PC-3 (cell line): ENCODE measurements at regions not wholly inside any gene's neighbourhood (a gene's known extent, or its start where the extent isn't known, plus 50 kb on each side); places are given as distances from the start of the nearest gene placed in this dataset.

ENCODE experiments used
- ATAC-seq: fragments of 200-7000 bp; cut with Tn5 transposase; 2 replicates; pipeline ENCODE4 v1.9.1; 2020; ENCODE audit warnings: mild to moderate bottlenecking, moderate library complexity
- BruUV-seq: library from RNA; stranded (reverse); fragments of 400-500 nt; replicated peaks from 2 replicates; lab custom pipeline; 2021; lab: Mats Ljungman, UMichigan
- CTCF ChIA-PET: fragments of 300-600 bp; sonication (Branson Sonifier 250); formaldehyde crosslinking; loops from one replicate; lab custom pipeline; 2022; ENCODE audit warnings: antibody characterized with exemption; lab: Charles Lee
- POLR2A ChIA-PET: fragments of 300-600 bp; sonication (Branson Sonifier 250); formaldehyde crosslinking; loops from one replicate; lab custom pipeline; 2022; ENCODE audit warnings: antibody characterized with exemption; ENCODE audit not compliant: unreplicated experiment; lab: Charles Lee
- DNase-seq: peaks from one replicate; pipeline ENCODE4 v3.0.0-alpha.2; 2015
- H2AFZ ChIP-seq: fragments of 300-600 bp; sonication (generic); 2 replicates; pipeline ENCODE4 v1.6.0; 2016; ENCODE audit warnings: antibody characterized with exemption, low read length
- H3F3A ChIP-seq: fragments of 300-600 bp; sonication (generic); one replicate; pipeline ENCODE4 v1.6.0; 2017; ENCODE audit warnings: antibody characterized with exemption, low read length, control low read depth, mild to moderate bottlenecking; ENCODE audit not compliant: unreplicated experiment
- H3K27ac ChIP-seq: fragments of 300-600 bp; sonication (generic); 2 replicates; pipeline ENCODE4 v1.5.1; 2016; ENCODE audit warnings: mild to moderate bottlenecking, low read length
- H3K27me3 ChIP-seq: fragments of 300-600 bp; sonication (generic); 2 replicates; pipeline ENCODE4 v1.6.1; 2016; ENCODE audit warnings: low read length, mixed read lengths
- H3K36me3 ChIP-seq: fragments of 300-600 bp; sonication (generic); 2 replicates; pipeline ENCODE4 v1.6.1; 2016; ENCODE audit warnings: low read depth, mixed run types, low read length, mixed read lengths
- H3K4me1 ChIP-seq: fragments of 300-600 bp; sonication (generic); 2 replicates; pipeline ENCODE4 v1.5.1; 2016; ENCODE audit warnings: low read length; ENCODE audit not compliant: insufficient read depth
- H3K4me2 ChIP-seq: fragments of 300-600 bp; sonication (generic); 2 replicates; pipeline ENCODE4 v1.6.0; 2016; ENCODE audit warnings: low read length
- H3K4me3 ChIP-seq: fragments of 300-600 bp; sonication (generic); 2 replicates; pipeline ENCODE4 v1.5.1; 2016; ENCODE audit warnings: mild to moderate bottlenecking, low read length, mixed read lengths
- H3K79me2 ChIP-seq: fragments of 300-600 bp; sonication (generic); 2 replicates; pipeline ENCODE4 v1.6.1; 2017; ENCODE audit warnings: low read length, mixed read lengths
- H3K9ac ChIP-seq: fragments of 300-600 bp; sonication (generic); 2 replicates; pipeline ENCODE4 v1.6.0; 2016; ENCODE audit warnings: mild to moderate bottlenecking, low read length
- H3K9me2 ChIP-seq: fragments of 300-600 bp; sonication (generic); replicated peaks from 2 replicates; pipeline ENCODE4 v1.6.1; 2016; ENCODE audit warnings: mixed run types, low read length, mixed read lengths
- H3K9me3 ChIP-seq: fragments of 300-600 bp; sonication (generic); 2 replicates; pipeline ENCODE4 v1.6.1; 2016; ENCODE audit warnings: low read length, mixed read lengths
- H4K20me1 ChIP-seq: fragments of 300-600 bp; sonication (generic); 2 replicates; pipeline ENCODE4 v1.6.1; 2016; ENCODE audit warnings: low read length, mixed read lengths
- EZH2 ChIP-seq: fragments of 300-600 bp; sonication (generic); IDR thresholded peaks from one replicate; pipeline ENCODE4 v1.6.1; 2017; ENCODE audit warnings: antibody characterized with exemption, mild to moderate bottlenecking, low read length; ENCODE audit not compliant: unreplicated experiment
- EZH2phosphoT487 ChIP-seq: fragments of 300-600 bp; sonication (generic); IDR thresholded peaks from 2 replicates; pipeline ENCODE4 v1.6.1; 2018; ENCODE audit warnings: mild to moderate bottlenecking, antibody characterized with exemption, low read length, borderline replicate concordance
- intact Hi-C: fragments of 100-400 bp; cut with micrococcal nuclease; formaldehyde crosslinking; loops from 2 replicates; pipeline ENCODE4 v1.9.0; 2023
- TF ChIP-seq, protein P1 (sequence below): fragments of 300-600 bp; sonication (generic); conservative IDR thresholded peaks from 2 replicates; pipeline ENCODE4 v1.5.1; 2017; ENCODE audit warnings: antibody characterized with exemption, low read depth, mild to moderate bottlenecking, low read length

DNA sequence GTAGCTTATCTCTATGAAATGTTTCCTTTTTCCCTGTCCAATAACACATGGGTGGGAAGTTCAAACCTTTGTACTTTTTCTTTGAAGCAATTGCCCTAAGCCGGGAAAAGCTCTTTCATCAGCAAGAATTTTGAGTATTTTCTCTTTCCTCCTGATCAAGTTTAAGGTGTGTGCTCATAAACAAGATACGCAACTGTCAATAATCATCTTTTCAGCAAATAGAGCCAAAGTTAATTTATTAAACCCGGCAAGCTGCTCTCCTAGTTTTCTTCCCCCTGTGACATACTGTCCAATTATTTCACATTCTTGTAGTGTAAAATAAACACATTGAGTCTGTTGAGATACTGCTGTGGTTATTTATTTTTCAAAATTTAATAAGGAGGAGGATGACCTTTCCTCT, 194.4 kb downstream of the EDN1 start:
- H3K9me2 ChIP-seq: no peaks in the 10 kb centered on the region
- no TSS peak for BruUV-seq
- H3K4me3 ChIP-seq: peak overlapping the region; percentile 43
- DNase-seq (peak; percentile 26), ATAC-seq (peak; percentile 16; the same call in 1 of the 2 replicates)
- H3K9me3 ChIP-seq: no peaks in the 10 kb centered on the region
- intact Hi-C loops: loop anchor here (10.0 kb wide), 2 partner anchors 90 to 340 kb away; no protein-coding TSS in a partner anchor
- no peaks in the 10 kb centered on the region for H3K79me2 ChIP-seq
- TF ChIP-seq EZH2 (no peak), EZH2phosphoT487 (no peak)
- TF ChIP-seq, protein P1, sequence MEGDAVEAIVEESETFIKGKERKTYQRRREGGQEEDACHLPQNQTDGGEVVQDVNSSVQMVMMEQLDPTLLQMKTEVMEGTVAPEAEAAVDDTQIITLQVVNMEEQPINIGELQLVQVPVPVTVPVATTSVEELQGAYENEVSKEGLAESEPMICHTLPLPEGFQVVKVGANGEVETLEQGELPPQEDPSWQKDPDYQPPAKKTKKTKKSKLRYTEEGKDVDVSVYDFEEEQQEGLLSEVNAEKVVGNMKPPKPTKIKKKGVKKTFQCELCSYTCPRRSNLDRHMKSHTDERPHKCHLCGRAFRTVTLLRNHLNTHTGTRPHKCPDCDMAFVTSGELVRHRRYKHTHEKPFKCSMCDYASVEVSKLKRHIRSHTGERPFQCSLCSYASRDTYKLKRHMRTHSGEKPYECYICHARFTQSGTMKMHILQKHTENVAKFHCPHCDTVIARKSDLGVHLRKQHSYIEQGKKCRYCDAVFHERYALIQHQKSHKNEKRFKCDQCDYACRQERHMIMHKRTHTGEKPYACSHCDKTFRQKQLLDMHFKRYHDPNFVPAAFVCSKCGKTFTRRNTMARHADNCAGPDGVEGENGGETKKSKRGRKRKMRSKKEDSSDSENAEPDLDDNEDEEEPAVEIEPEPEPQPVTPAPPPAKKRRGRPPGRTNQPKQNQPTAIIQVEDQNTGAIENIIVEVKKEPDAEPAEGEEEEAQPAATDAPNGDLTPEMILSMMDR: no peak
- POLR2A ChIA-PET: no interaction called here
- H4K20me1 ChIP-seq: no peaks in the 10 kb centered on the region
- no peaks in the 10 kb centered on the region for H3K27me3 ChIP-seq
- H3F3A ChIP-seq: peaks cover 4% of the 10 kb centered on the region
- CTCF ChIA-PET: no interaction called here
- H3K4me1 ChIP-seq: peaks cover 35% of the 10 kb centered on the region
- H3K4me2 ChIP-seq: peak overlapping the region; percentile 75
- H2AFZ ChIP-seq: 0 out of 2 replicates have a peak overlapping the region, but pooled peaks have one; percentile 17
- H3K36me3 ChIP-seq: no peaks in the 10 kb centered on the region
- H3K9ac ChIP-seq: peak overlapping the region; percentile 34
- peak overlapping the region; percentile 80 for H3K27ac ChIP-seq

- no peaks in the 10 kb centered on the region for H3K36me3 ChIP-seq
- peak overlapping the region; percentile 75 for H3K4me2 ChIP-seq
- no TSS peak for BruUV-seq
- POLR2A ChIA-PET: interaction anchor here (0.6 kb wide), 1 partner anchor 196 kb away, joined by 5 read pairs; no protein-coding TSS in a partner anchor
- H3K4me1 ChIP-seq: peaks cover 42% of the 10 kb centered on the region
- H4K20me1 ChIP-seq: no peaks in the 10 kb centered on the region
- peak overlapping the region; percentile 34; the same call in 1 of the 2 replicates for H3K9ac ChIP-seq
- no peaks in the 10 kb centered on the region for H3K79me2 ChIP-seq
- CTCF ChIA-PET: no interaction called here
- H3K4me3 ChIP-seq: peak overlapping the region; percentile 43; the same call in 1 of the 2 replicates
- peaks cover 4% of the 10 kb centered on the region for H3F3A ChIP-seq
- intact Hi-C loops: loop anchor here (10.0 kb wide), 2 partner anchors 90 to 340 kb away; no protein-coding TSS in a partner anchor
- no peak for TF ChIP-seq EZH2phosphoT487
- TF ChIP-seq, protein P1: no peak
- no peak for TF ChIP-seq EZH2
- DNase-seq (peak; percentile 60), ATAC-seq (peak; percentile 44; the same call in 1 of the 2 replicates)
- H3K9me2 ChIP-seq: no peaks in the 10 kb centered on the region
- H3K9me3 ChIP-seq: no peaks in the 10 kb centered on the region
- peak overlapping the region; percentile 80 for H3K27ac ChIP-seq
- peak overlapping the region; percentile 17 for H2AFZ ChIP-seq
- H3K27me3 ChIP-seq: no peaks in the 10 kb centered on the region
Measured at GRCh38 chr6:12485226-12485764, 195.1 kb downstream of the EDN1 start.

GRCh38 chr6:12485837-12486236, 195.7 kb downstream of the EDN1 start:
- Histone ChIP-seq H3K36me3 (no peaks in the 10 kb centered on the region), H4K20me1 (no peaks in the 10 kb centered on the region), H3K27ac (peak overlapping the region; percentile 80; the same call in 1 of the 2 replicates), H3K4me2 (peak overlapping the region; percentile 75), H3K4me1 (peaks cover 47% of the 10 kb centered on the region), H3K27me3 (no peaks in the 10 kb centered on the region), H3K4me3 (no peak overlapping the region), H3F3A (peaks cover 4% of the 10 kb centered on the region), H3K9ac (no peak overlapping the region), H3K9me2 (no peaks in the 10 kb centered on the region), H2AFZ (no peak overlapping the region), H3K9me3 (no peaks in the 10 kb centered on the region), H3K79me2 (no peaks in the 10 kb centered on the region)
- BruUV-seq: no TSS peak
- DNase-seq (no peak), ATAC-seq (no peak)
- ChIA-PET POLR2A (interaction anchor here (0.6 kb wide), 1 partner anchor 196 kb away, joined by 5 read pairs; no protein-coding TSS in a partner anchor), CTCF (no interaction called here)
- no peak for TF ChIP-seq EZH2
- no peak for TF ChIP-seq EZH2phosphoT487
- TF ChIP-seq, protein P1: no peak
- intact Hi-C loops: loop anchor here (10.0 kb wide), 2 partner anchors 89 to 341 kb away; no protein-coding TSS in a partner anchor
